ENCODE measurements at regions not wholly inside any gene's neighbourhood (a gene's known extent, or its start where the extent isn't known, plus 50 kb on each side); places are given as distances from the start of the nearest gene placed in this dataset.

GRCh38 chr18:23354625-23355024 is 98.5 kb upstream of the RIOK3 start:
- no peaks in the 10 kb centered on the region for H3K27me3 ChIP-seq (ENCODE audit: control insufficient read depth in 1 of 2, insufficient read depth in 2 of 2, low read length in 2 of 2)
- intact Hi-C loops (cut with micrococcal nuclease; ENCODE audit: unreplicated experiment), result no loop called here
- H3K27ac ChIP-seq (ENCODE audit: extremely low read length, insufficient read depth, low read length), result no peak overlapping the region
- no peak overlapping the region for H2AFZ ChIP-seq (ENCODE audit: low read length)
- no TSS peak for BruUV-seq (replicated peaks)
- H3K4me1 ChIP-seq (ENCODE audit: insufficient read depth, low read length), result peaks cover 52% of the 10 kb centered on the region
- ATAC-seq, result no peak
- no peaks in the 10 kb centered on the region; a peak in 1 of 5 replicates for H3K36me3 ChIP-seq (replicated peaks in 1 of 2; ENCODE audit: control insufficient read depth in 1 of 2, insufficient read depth in 2 of 2, low read length in 2 of 2)
- ChIA-PET CTCF (ENCODE audit: low intra/inter-chr PET ratio, low total read pairs) (no interaction called here), POLR2A (no interaction called here)
- no peaks in the 10 kb centered on the region for H3K79me2 ChIP-seq (ENCODE audit: insufficient read depth, low read length)
- in situ Hi-C loops (cut with HindIII; ENCODE audit: extremely low pct_ligation_motif_present, low pct_unique_long_range_greater_than_20kb), result no loop called here
- peak; percentile 20 for DNase-seq (ENCODE audit: low spot score)
- no peaks in the 10 kb centered on the region for H4K20me1 ChIP-seq (ENCODE audit: insufficient read depth, low read length)
- no peak overlapping the region for H3K9ac ChIP-seq (ENCODE audit: insufficient read depth, low read depth, low read length)
- no peak overlapping the region for H3K4me3 ChIP-seq (replicated peaks in 1 of 3; ENCODE audit: insufficient read depth in 1 of 3, low read depth in 2 of 3, low read length in 3 of 3)
- TF ChIP-seq FOSL2 (CRISPR knock-in tag; IDR thresholded peaks at IDR 0.05) (0 out of 2 replicates have a peak, but pooled peaks have one; percentile 21), STAT5B (CRISPR knock-in tag; IDR thresholded peaks at IDR 0.05) (no peak)
- FAIRE-seq, result no peak
- no peaks in the 10 kb centered on the region for H3K9me3 ChIP-seq (ENCODE audit: low read length)
- 91% methylated on average over 4 of the region's 4 CpGs for whole genome bisulfite sequencing (ENCODE audit: low lambda C conversion rate)
- H3K4me2 ChIP-seq (ENCODE audit: low read depth, low read length), result no peak overlapping the region

- TF ChIP-seq ZNF574 (CRISPR knock-in tag; IDR thresholded peaks at IDR 0.05) (no peak), ZNF460 (CRISPR knock-in tag; IDR thresholded peaks at IDR 0.05; ENCODE audit: borderline replicate concordance) (no peak), PPARG (CRISPR knock-in tag; conservative IDR thresholded peaks at IDR 0.05) (no peak), ZNF121 (CRISPR knock-in tag; IDR thresholded peaks at IDR 0.05) (no peak), KDM5B (CRISPR knock-in tag; IDR thresholded peaks at IDR 0.05; ENCODE audit: borderline replicate concordance) (no peak), FOXA3 (CRISPR knock-in tag; IDR thresholded peaks at IDR 0.05) (no peak), ZNF10 (CRISPR knock-in tag; IDR thresholded peaks at IDR 0.05; ENCODE audit: borderline replicate concordance, low read depth) (no peak), SMAD1 (CRISPR knock-in tag; IDR thresholded peaks at IDR 0.05; ENCODE audit: borderline replicate concordance, low read depth) (no peak), BRD4 (CRISPR knock-in tag; IDR thresholded peaks at IDR 0.05) (no peak)
- 98% methylated on average over 6 of the region's 6 CpGs for WGBS (ENCODE audit: low lambda C conversion rate)
- no peak overlapping the region for H3K4me3 ChIP-seq (replicated peaks in 1 of 3; ENCODE audit: insufficient read depth in 1 of 3, low read depth in 2 of 3, low read length in 3 of 3)
- no peaks in the 10 kb centered on the region for H3K27me3 ChIP-seq (ENCODE audit: control insufficient read depth in 1 of 2, insufficient read depth in 2 of 2, low read length in 2 of 2)
- DNase-seq (ENCODE audit: low spot score) (no peak), FAIRE-seq (no peak), ATAC-seq (no peak)
- H3K79me2 ChIP-seq (ENCODE audit: insufficient read depth, low read length), result no peaks in the 10 kb centered on the region
- H3K36me3 ChIP-seq (replicated peaks in 1 of 2; ENCODE audit: control insufficient read depth in 1 of 2, insufficient read depth in 2 of 2, low read length in 2 of 2), result no peaks in the 10 kb centered on the region; a peak in 1 of 5 replicates
- BruUV-seq (replicated peaks), result no TSS peak
- in situ Hi-C loops (cut with HindIII; ENCODE audit: extremely low pct_ligation_motif_present, low pct_unique_long_range_greater_than_20kb) (no loop called here), intact Hi-C loops (cut with micrococcal nuclease; ENCODE audit: unreplicated experiment) (no loop called here)
- H2AFZ ChIP-seq (ENCODE audit: low read length), result no peak overlapping the region
- no peak overlapping the region for H3K27ac ChIP-seq (ENCODE audit: extremely low read length, insufficient read depth, low read length)
- H3K9me3 ChIP-seq (ENCODE audit: low read length), result no peaks in the 10 kb centered on the region
- no peak overlapping the region for H3K9ac ChIP-seq (ENCODE audit: insufficient read depth, low read depth, low read length)
- ChIA-PET POLR2A (no interaction called here), CTCF (ENCODE audit: low intra/inter-chr PET ratio, low total read pairs) (no interaction called here)
- H4K20me1 ChIP-seq (ENCODE audit: insufficient read depth, low read length), result no peaks in the 10 kb centered on the region
- H3K4me1 ChIP-seq (ENCODE audit: insufficient read depth, low read length), result peaks cover 52% of the 10 kb centered on the region
- H3K4me2 ChIP-seq (ENCODE audit: low read depth, low read length), result no peak overlapping the region
Measured at GRCh38 chr18:23355206-23355605, 97.9 kb upstream of the RIOK3 start.
